Non-pigmented ciliary epithelial cell (primary cell): ENCODE measurements at regions not wholly inside any gene's neighbourhood (a gene's known extent, or its start where the extent isn't known, plus 50 kb on each side); places are given as distances from the start of the nearest gene placed in this dataset.
"Not testable (repeated sequence)": the region's sequence is repeated elsewhere in the genome, so short reads cannot be mapped to it uniquely, and the experiment has no call there.

ENCODE experiments used
- DNase-seq: peaks from one replicate; pipeline ENCODE4 v3.0.0-alpha.2; 2010; ENCODE audit warnings: low read depth

DNA sequence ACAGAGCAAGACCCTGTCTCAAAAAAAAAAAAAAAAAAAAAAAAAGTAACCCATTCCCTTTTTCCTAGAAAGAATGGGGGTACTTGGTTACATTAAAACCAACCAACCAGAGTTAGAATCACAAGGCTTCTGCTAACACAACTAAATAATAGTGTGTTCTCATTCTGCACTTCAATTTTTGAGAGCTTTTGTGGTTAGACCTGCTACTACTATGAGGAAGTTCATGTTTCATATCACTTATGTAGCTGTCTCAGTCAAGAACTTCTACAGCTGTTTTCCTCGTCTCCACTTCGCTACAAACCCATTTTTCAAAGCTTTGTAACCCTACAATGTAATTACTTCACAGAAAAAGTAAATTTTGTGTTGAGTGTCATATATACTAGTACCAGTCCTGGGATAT lies 58.3 kb downstream of the PDHA2 start:
- DNase-seq = no peak

DNA sequence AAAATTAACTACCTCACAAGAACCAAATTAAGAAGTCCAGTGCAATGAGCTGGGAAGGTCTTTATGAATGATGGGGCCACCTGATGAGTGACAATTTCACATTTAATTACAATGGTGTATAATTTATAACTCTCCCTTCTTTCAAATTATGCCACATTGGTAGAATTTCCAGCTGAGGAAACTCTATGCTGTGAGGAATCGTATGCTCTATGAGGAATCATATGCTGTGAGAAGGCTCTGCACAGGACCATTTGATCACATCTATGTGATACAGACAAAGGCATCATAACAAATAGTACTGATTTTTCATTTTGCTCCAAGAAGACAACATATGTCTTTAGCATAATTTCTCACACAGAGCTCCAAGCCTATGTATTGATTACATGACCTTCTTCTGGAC lies 69.3 kb downstream of the PDHA2 start:
- DNase-seq = no peak

DNA sequence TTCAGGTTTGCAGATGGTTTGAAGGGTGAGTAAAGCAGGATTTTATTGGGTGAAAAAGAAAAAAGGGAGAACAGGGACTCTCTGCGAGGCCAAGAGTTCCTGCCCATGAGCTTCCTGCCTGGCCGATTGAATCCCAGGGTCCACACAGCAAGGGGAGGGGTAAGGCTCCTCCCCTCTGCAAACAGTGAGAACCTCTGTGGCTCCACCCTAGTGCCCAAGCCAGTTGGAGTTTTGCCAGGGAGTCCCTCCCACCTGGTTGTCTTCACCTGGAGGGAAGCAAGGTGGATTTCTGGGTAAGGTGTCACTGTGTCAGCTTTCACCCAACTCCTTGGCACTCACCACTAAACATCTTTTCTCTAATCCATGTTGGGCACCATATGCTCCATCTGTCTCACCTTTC lies 70.9 kb downstream of the PDHA2 start:
- DNase-seq = no peak

DNA sequence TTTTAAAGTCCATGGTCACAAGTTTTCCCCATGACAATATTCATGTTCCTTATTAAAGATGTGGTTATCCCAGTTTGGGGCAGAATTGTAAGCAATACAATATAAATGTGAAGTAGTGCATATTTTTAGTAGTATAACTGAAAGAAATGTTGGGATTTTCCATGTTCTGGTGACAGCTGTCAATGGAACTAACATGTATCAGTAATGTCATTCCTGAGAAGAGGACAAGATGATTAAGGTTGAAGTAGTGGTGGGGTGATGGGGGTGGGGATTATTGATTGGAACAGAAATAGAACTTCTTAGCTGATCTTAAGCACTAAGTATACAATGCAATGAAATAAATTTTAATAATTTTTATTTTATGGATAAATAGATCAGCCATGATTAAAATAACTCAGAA lies 81.6 kb downstream of the PDHA2 start:
- no peak for DNase-seq

DNA sequence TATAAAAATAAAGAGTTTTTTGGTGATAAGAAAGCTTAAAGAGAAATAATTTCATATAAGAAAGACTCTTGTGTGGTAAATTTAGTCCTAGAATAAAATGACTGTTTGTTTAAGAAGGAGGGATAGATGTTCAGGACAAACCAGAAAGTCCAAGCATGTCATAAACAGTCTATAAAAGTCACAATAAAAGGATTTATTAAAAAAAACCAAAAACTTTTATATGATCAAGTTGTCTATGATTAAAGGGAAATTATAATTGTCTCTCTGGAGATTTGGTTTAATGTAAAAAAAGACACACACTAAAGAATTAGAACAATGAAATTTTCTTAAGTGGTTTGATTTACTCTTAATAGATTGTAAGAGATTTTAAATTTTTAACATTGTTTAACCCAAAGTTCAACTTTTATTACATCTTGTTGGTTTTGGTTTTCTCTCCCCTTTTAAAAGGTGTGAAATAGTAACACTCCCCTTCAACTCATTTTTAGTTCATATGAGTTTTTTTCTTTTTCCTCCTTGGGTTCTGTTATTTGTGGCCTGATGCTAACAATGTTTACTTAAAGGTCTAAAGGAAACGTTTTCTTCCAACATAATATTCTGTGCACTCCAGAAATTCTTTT lies 89.7 kb downstream of the PDHA2 start:
- no peak for DNase-seq

DNA sequence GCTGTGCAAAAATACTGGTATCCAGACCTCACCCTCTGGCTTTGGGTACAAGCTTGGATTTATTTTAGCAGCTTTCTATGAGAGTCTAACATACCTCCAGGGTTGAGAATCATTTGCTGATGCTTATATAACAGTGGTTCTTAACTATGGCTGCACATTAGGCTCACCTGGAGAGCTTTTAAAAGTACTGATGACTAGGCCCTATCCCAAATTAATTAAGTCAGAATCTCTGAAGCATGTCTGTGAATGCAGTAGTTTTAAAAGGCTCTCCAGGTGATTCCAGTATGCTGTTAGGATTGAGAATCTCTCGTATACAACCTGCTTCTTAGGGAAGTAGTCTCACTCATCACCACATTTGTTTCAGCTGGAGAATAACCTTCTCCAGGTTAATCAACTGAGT lies 99.2 kb downstream of the PDHA2 start:
- no peak for DNase-seq

DNA sequence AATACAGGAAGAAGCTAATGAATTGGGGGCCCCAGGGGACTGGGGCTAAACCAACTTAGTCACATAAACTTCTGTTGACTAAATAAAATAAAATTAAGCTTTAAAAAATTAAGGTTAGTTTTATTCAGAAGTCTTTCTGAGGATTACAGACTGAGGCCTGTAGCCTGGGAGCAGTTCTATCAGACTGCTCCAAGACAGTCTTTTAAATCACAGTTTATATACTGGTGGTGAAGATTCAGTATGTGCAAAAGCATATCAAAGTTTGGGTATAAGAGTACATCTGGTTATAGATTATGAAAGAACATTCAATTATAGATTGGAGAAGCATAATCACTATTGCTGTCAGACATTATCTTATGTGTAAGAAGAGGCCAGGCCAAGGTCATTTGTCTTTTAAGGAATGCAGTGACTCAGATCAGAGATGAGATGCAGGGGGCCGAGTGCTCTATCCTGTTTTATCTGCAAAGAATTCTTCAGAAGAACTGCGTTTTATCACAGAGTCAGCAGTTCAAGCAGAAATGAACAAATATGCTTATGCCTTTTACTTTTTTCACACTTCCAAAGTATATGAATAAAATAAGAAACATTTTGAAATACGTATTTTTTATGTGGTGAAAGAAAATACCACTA lies 109.4 kb downstream of the PDHA2 start:
- peak; percentile 5 for DNase-seq

DNA sequence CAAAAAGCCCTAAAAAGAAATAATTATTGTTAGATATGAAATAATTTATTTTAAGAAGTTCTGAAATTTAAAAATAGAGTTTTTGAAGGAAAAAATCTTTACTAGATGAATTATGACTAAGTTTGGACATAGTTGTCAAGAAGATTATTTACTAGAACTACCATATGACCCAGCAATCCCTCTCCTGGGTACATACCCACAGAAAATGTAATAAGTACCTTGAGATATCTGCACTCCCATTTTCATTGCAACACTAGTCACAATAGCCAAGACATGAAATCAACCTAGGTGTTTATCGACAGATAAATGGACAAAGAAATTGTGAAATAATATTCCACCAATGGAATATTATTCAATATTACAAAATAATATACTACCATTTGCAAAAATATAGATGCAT lies 109.9 kb downstream of the PDHA2 start:
- DNase-seq = no peak

DNA sequence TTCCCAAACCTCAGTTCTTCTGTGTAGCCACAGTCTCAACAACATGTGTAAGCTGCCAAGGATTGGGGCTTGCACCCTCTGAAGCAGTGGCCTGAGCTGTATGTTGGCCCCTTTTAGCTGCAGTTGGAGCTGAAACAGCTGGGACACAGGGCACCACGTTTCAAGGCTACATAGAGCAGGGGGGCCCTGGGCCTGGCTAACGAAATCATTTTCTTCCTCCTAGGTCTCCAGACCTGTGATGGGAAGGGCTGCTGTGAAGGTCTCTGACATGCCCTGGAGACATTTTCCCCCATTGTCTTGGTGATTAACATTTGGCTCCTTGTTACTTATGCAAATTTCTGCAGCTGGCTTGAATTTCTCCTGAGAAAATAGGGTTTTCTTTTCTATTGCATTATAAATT lies 112.6 kb downstream of the PDHA2 start:
- DNase-seq = not testable (repeated sequence)

DNA sequence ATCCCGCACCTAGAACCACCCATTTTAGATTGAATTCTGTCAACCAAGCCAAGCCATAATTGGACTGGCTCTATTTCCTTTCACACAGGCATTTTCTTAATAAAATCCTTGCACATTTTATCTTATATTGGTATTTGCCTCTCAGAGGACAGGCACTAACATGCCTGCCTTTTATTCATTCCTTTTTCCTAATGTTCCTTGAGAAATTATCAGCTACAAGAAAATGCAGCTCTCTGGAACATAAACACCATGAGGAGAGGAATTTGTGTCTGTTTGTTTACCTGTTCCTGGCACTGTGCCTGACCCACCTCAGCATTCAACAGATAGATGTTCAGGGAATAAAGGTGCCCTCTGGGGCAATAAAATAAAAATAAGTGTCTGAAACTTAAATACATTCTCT lies 116.2 kb downstream of the PDHA2 start:
- DNase-seq = no peak

DNA sequence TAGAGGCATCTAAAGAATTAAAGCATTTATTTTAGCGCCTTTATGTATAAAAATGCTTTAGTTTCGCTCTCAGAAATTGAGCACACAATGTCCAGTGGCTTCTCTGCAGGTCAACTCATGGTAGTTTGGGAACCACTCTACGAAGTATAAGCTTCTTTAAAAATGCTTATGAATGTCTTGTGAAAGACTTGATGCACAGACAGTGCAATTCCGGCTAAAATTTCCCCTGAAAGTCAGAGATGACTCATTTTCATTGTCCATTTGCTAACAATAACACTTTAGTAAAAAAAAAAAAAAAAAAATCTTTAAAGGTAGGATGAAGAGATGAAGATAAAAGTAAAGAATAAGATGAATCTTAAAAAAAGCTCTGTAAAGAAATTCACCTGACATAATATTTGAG lies 117.2 kb downstream of the PDHA2 start:
- no peak for DNase-seq

DNA sequence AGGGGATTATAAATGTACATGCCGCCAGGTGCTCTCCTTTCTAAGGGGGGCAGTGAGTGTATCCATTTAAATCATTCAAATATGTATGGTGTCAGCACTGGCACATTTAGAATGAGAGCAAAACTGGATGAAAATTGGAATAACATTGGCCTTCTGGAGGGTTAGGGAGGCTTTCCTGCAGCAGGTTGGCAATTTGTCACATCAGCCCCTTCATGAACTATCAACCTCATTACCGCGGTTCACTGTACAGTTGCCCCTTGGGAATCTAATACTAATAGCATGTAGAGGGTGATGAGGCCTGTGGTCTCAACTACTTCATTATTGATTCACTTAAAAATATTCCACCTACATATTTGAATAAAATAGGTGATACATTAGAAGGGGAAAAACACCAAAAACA lies 117.9 kb downstream of the PDHA2 start:
- no peak for DNase-seq

DNA sequence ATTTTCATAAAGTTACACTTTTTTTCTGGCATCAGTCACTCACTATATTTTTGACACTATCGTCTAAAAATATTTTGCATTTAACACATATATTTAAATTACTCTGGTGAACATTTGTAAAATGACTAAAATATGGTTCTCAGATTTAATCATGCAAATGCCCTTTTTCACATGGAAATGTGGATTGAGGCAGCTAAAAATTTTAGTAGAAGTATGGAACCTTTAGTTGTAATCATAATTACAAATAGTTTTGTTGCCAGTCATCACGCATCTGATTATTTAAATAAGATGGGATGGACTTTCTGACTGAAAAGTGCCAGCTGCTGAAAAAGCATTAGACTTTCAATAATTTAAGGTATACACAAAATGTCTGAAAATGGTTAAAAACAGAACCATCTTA lies 119.3 kb downstream of the PDHA2 start:
- no peak for DNase-seq

DNA sequence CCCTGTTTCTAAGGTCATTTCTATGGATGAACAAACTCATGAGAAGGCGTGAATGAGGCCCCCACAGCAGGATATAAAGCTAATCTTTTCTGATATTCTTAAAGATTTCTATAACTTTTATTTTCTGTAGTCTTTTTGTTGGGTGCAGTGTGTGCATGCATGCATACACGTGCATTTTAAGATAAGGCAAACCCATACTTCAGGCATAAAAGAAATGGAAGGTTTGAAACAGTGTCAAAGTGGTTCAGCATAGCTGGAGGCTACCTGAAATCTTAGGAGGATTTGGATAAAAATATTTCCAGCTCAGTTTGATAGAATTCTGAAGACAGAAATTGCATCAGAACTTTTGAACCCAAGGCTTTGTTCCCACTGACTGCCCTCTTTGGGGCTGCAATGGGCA lies 119.7 kb downstream of the PDHA2 start:
- no peak for DNase-seq

DNA sequence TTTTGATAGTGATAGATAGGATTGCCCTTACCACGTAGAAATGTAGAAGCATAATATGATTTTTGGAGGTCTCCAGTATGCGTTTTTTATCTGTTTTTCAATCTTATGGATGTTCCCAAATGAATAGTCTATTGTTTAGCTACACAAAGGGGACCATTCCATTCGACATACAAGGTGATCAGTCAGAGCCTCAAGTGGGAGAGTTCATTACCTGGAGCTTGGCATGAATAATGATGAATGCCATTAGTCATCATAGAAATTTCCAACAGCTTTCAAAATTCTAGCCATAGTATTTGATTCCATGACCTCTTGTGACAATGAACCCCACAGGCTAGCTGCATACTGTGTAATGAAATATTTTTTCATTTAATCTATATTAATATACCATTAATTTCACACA lies 123.6 kb downstream of the PDHA2 start:
- DNase-seq = no peak

DNA sequence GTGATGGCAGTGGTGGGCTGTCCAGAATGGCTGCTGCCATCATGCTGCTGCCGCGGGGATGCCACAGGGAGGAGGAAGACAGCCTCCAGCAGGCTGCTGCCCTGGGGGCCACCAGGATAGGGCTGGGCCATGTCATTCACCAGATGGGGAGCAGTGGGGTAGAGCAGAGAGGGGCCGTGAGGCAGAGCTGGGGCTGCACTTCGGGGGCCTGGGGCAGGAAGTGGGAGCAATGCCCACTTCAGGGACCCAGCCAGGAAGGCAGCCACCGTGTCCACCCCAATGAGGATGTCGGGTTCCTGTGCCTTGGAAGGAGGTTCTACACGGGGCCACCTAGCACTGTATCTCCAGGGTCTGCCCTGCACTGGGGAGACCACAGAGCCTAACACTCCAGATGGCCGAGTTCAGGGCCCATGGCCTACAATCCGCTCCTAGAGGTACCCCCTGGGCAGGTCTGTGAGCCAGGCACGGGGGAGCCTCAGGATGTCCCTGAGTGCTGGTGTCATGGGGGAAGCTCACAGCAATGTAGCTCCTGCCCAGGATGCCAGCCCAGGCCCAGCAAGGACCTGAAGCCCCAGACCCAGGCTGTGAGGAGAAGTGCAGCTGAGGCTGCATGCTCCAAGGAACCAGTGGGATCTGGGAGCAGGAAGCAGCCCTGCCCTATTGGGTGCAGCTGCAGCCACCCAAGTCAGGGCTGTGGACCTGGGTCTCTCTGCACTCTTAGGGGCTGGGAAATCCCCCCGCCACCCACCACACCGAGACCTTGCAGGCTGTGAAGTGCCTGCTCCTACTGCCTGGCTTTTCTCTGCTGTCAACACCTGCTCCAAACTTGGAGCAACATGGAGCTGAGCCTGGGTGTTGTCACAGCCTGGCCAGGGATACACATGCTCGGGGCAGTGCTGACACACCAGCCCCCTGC lies 140.3 kb downstream of the PDHA2 start:
- no peak for DNase-seq

DNA sequence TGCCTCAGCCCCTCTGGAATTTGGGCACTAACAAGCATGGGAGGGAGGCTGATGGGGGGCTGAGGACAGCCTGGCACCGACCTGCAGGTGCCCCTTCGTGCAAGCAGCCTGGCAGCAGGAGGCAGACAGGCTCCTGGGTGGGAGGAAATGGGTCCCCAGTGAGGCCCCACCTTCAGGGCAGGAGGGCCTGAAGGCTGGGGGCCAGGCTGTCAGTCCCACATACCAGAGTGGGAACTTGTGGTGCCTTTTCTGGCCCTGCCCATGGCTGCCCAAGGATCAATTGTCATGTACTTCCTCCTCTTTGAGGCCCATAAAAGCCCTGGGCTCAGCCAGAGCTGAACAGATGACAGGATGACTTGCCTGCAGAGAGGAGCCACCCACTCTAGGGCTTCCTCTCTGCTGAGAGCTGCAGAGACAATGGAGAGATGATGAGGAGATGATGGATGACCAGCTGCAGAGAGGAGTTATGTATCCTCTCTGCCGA lies 141.0 kb downstream of the PDHA2 start:
- no peak for DNase-seq

DNA sequence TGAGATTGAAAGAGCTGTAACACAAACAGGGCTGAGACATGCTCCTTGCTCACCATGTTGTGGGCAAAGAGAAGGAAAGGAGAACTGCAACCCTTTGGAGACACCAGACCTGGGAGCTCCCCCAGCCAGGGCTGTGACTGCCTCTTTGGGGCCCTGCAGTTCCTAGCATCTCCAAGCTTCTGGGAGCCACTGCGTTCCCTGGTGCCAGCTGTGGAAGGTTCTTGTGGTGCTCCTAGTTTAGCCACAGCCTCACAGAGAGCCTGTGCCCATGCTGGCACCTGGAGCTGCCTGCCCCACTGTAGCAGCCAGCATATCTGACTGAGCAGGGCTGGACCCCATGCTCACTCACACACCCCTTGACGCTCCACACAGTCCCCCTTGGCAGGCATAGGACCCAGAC lies 141.7 kb downstream of the PDHA2 start:
- DNase-seq = no peak

DNA sequence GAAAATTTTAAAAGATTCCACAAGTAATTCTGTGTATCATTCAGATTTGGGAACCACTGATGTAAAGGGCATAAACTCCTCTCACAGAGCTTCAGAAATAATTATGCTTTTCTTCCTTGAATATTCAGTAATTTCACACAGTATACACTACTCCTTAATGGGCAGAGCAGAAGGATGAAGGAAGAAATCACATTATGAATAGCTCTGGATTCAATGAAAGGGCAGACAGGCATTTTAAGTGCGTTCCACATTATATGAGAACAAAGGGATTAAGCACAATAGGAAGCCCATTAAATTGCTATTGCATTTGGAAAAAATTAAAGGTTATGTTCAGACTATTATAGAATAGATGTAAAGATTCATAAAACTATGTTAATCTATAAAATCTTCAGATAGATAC lies 142.6 kb downstream of the PDHA2 start:
- no peak for DNase-seq

DNA sequence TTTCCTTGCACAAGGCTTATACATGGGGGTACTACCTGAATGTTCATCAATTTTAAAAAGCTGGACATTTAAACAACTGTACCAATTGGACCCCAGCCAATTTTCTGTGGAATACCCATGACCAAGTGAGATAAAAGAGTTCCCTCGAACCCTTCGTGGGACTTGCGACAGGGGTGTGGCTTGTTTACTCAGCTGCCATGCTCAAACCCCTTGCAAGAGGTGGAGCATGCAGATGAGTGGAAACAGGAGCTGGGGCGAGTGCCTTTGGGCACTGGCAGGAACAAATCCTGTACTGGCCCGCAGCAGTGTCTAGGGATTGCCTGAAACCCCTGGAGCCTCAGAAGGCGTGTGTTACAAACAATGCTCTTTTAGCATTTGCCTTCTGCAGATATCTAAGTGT lies 144.2 kb downstream of the PDHA2 start:
- no peak for DNase-seq

DNA sequence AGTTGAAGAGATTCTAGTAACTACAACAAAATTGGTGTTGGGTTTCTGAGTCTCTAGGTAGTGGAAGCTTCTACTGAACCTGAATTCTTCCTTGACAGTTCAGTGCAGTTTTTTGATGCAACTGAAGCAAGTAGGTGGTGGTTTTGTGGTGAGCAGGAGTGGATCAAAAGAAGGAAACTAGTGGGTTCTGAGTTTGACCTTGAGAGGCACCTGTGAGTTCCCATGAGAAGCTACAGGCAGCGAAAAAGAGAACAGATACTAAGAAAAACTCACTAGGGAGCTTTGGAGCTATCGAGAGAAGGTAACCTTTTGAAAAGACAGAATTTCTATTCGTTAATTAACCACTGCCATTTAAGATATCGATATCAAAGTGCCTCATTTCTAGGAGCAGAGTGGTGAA lies 145.2 kb downstream of the PDHA2 start:
- DNase-seq = no peak

DNA sequence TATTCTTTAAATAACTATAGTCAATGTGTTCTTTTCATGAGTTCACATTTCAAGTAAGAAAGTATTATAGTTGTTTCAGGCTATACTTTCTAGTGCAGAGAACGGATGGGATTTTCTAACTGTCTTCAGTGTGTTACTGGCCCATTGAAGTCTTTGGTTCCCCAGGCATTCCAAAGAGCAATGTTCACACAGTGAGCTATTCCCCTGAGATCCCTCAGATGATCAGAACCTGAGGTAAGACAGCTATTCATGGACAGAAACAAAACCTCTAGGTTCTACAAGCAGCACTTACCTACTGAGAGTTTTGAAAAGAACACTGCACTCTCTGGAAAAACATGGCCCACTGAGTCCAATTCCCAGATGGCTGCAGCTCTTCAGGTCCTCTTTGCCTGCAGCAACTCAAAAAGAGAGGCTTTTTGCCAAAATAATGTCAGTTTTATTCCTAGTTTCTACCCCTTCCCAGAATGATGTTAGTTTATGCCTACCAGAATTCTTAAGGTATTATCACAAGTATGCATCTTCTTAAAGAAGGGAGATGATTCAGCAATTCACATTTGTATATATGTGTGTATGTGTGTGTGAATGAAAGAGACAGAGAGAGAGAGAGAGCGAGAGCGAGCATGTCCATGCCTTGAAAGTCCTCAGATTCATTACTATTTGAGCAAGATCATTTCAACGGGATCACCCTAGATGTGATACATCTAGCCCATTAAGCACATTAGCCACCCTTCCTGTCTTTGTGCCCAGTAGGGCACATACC lies 146.1 kb downstream of the PDHA2 start:
- no peak for DNase-seq
